ENCODE measurements at regions not wholly inside any gene's neighbourhood (a gene's known extent, or its start where the extent isn't known, plus 50 kb on each side); places are given as distances from the start of the nearest gene placed in this dataset.

GRCh38 chr14:34212172-34212929 lies 249.7 kb downstream of the SPTSSA start:
- peak; percentile 56 for DNase-seq (ENCODE audit: low spot score)

GRCh38 chr14:34211732-34212131 lies 250.3 kb downstream of the SPTSSA start:
- no peak for DNase-seq (ENCODE audit: low spot score)

DNA sequence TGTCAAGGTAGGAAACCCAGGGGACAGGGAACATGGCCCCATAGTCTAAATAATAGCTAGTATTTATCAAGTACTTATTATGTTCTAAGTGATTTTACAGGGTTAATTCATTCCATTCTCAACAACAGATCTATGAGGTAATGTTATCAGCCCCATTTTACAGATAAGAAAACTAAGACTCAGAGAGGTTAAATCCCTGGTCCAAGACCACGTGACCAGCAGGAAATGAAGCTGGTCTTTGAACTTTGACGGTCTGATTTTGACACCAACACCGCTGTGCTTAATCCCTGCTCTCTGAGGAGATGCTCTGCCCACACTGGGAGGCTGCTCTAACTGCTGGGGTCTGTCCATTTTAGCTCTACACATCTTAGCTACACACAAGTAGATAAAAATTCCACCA lies 253.5 kb downstream of the SPTSSA start:
- DNase-seq (ENCODE audit: low spot score), result no peak

DNA sequence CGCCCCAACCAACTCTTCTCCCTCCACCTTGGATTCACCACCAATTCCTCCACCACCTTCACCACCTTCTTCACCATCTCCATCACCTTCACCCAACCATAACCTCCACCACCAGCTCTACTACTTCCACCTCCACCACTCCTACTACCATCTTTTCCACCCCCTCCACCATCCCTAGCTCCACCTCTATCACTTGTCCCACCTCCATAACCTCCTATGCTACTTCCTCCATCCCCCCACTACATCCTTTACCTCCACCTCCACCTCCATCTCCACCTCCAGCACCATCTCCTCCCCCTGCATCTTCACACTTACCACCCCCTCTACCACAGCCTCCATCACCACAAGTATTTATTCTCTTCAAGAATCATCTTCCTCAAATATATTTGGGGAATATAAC lies 254.9 kb upstream of the EGLN3 start:
- no peak for DNase-seq (ENCODE audit: low spot score)

DNA sequence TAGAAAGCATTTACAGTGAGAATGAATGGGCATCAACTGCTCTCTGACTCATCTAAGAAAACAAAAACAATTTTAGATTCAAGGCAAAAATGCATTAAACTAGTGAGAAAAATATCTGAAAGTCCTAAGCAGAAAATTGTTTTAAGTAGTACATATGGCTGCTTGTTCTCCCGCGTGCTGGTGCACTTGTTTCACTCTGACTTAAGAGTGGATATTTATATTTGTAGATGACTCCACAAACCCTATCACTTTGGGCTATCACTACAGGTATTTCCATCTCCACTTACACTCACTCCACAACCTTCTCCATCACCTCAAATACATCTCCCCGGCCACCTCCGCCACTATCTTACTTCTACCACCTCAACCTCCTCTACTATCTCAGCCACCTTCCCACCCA lies 253.9 kb upstream of the EGLN3 start:
- no peak for DNase-seq (ENCODE audit: low spot score)

GRCh38 chr14:34203251-34203722 lies 252.4 kb upstream of the EGLN3 start:
- DNase-seq (ENCODE audit: low spot score), result no peak

DNA sequence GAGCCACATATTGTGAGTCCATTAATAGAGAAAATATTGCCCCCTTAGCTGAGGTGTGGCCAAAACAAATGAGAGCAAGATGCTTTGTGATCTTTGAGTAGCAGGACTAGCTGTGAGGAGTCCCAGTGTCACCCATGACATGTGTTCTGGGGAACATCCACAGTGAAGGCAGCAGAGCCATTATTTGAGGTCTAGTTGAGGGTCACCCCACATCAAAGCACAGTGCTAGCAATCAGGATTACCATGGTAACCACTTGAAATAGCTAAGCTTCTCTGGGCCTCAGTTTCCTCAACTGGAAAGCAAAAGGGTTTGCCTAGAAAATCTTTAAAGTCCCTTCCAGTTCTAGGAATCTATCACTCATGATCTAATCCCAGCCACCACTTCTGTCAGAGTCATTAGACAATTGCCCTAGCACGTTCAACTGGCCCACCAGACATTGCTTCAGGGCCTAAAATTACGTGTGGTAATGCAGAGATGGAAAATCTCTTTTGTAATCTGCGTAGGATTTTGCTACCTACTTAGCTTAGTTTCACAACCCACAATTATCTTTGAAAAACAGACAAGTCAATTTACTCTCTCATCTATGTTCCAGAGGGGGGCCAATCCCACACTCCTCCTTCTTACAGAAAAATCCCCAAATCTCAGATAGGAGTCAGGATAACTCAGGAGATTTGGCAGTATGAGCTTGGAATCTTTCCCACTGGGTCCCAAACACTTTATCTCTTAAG lies 251.2 kb upstream of the EGLN3 start:
- peak; percentile 28 for DNase-seq (ENCODE audit: low spot score)

DNA sequence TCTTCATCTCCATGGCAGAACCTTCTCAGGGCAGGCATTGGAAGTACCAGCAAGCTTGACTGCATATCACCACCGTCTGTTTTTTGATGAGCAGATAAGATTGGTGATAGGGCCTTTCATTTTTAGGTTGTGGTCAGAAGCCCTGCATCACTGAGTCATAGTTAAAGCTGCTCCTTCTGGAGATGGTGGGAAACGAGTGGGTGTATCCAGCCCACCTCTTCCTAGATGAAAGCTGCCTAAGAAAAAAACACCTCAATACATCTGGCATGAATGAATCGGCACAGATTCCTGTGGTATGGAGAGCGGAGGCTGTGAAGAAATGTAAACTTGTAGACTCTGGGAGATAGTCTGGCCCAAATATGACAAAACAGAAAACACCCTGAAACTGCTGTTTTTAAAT lies 248.7 kb upstream of the EGLN3 start:
- DNase-seq (ENCODE audit: low spot score), result no peak

DNA sequence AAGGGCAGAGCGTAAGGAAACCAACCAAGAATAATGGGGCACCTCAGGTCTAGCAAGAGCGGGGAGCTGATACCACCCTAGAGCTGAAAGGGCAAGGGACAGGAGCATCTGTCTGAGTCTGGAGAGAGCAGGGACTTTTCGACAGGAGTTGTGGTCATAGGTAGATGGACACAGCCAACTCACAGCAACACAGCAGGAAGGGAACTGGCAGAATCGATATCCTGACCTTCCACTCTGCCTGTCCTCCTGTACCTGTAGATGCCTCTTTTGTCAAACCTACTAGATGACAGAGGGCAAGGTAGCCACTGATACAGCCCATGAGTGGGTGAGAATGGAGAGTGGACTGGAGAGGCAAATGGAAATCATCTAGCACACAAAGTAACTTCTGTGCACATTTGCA lies 247.2 kb upstream of the EGLN3 start:
- DNase-seq (ENCODE audit: low spot score), result no peak

DNA sequence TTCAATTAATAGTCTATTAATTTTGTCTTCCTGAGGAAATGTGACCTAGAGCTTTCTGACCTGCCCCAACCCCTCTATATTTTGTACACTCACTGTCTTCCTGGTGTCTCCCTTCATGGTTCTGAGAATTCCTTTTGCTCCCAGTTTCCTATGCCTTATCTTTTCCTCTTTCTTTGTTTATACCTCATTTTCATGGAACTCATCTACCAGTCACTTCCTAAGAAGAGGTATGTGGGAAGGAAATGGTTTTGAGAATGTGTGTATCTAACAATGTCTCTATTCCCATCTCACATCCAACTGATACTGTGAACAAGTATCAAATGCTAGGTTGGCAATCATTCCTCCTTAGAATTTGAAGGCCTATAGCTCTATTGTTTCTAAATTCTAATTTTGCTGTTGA lies 245.1 kb upstream of the EGLN3 start:
- DNase-seq (ENCODE audit: low spot score), result no peak

- no peak for DNase-seq (ENCODE audit: low spot score)
These were observed 239.8 kb upstream of the EGLN3 start for GRCh38 chr14:34190717-34191116.

DNA sequence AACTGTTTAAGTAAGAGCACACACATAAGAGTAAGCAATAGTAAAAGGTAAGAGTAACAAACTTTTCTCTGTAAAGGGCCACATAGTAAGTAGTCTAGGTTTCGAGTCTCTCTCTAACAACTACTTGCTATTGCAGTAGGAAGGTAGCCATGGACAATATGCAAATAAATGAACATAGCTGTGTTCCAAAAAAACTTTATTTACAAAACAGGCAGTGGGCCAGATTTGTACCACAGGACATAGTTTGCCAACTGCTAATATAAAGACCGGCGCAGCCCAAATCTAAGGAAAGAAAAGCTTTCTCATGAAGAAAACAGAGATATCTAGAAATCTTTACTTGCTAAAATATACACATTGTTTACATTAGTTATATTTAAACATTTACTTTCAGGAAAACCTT lies 239.0 kb upstream of the EGLN3 start:
- DNase-seq (ENCODE audit: low spot score), result no peak

GRCh38 chr14:34187519-34188044 lies 236.7 kb upstream of the EGLN3 start:
- DNase-seq (ENCODE audit: low spot score), result no peak

- no peak for DNase-seq (ENCODE audit: low spot score)
These were observed 236.2 kb upstream of the EGLN3 start for GRCh38 chr14:34187061-34187460.

GRCh38 chr14:34184126-34184525 lies 233.3 kb upstream of the EGLN3 start:
- DNase-seq (ENCODE audit: low spot score), result no peak

DNA sequence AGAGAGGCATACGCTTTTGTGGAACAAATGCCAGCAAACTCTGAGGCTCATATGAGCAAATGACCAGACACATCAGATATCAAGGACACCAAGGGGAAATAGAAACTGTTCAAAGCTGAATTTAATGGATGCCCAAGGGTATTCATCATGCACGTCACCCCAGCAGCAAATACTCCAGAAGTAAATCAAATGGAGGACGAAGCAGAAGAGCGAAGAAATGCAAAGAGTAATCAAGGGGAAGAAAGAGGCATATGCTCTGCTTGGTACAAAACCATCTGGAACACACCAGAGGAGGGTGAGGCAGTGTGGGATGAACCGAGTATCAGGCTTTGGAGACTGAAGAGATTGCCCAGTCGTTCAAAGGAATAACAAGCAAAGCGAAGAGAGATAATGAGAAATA lies 232.6 kb upstream of the EGLN3 start:
- DNase-seq (ENCODE audit: low spot score), result no peak

DNA sequence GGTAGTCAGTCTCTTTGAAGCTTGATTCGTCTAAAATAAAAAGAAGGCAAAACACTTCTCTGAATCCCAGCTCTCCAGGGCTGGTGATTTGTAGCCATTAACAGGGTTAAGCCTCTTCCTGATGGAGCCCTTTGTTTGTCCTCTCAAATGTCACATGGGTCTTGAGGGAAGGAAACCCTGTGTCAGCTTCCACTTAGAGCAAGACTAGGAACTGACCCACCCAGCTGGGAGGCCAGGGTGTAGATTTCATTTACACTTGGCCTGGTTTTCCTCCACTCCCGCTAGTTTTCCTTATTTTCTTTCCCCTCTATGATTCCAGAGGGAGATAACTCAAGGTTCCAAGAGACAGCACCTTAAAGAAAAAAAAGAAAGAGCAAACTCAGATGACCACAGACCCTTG lies 230.5 kb upstream of the EGLN3 start:
- no peak for DNase-seq (ENCODE audit: low spot score)

DNA sequence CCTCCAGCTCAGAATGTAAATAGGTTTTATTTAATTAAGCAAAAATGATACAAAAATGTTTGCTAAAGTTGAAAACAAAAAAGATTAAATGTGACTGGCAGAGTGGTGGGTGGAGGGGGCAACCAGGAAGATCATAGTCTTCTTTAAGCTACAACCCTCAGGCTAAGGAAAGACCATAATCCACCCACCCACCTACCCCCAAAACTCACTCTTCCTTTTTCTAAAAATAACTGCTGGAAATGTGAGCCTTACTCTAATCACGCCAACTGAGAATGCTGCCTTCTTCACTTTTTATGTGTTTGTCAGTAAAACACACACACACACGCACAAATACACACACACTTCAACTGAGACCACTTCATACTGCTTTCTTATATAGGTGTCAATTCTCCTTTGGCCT lies 230.0 kb upstream of the EGLN3 start:
- DNase-seq (ENCODE audit: low spot score), result no peak

DNA sequence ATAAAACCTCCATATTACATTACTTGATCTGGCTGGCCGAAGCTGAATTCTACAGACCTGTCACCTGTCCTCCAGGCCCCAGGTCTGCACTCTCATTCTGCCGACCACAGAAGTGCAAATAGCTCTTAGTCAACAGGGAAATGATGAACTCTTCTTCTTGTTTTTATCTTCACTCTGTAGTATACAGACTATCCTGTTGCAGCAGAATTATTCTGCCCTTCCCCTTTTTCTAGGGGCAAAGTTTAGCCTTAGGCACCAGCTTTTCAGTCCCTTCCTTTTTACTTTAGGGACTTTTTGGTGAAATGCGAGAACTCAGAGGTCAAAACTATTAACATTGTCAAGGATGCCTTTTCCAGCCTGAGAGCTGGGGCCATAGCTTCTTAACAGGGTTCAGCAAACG lies 229.6 kb upstream of the EGLN3 start:
- no peak for DNase-seq (ENCODE audit: low spot score)

DNA sequence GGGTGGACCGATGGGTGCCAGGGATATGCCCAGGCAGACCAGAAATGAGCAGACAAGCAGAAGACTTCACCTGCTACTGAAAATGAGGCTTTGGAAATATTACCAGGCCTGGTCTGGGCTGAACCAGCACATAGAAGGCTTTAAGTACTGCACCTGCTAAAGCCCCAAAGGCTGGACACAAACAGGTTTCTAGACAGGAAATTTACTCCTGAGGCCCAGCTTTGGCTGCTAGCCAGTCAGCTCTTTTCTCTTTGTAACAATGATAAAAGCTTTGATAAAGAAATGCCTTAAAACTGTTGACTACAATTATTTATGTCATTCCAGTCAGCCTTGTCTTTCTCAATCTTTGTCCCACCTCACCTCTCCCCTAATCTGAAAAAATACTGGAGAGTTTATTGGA lies 228.9 kb upstream of the EGLN3 start:
- no peak for DNase-seq (ENCODE audit: low spot score)

GRCh38 chr14:34177466-34177865 lies 226.6 kb upstream of the EGLN3 start:
- DNase-seq (ENCODE audit: low spot score), result no peak

DNA sequence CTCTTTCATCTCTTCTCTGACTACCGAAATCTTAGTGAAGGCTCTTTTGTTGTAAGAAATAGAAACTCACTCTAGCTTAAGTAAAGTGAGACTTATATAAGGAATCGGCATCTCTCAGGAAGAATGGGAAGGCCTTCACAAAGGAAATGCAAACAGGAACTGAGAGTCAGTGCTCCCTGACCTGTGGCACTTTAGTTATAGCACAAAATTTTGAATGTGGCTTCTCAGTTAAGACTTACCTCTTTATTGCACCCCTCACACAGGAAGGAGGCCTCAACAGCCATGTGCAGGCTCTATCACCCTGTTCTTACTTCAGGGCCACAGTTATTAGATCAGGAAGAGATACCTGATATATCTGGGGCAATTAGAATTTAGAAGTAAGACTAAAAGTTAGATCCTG lies 224.7 kb upstream of the EGLN3 start:
- DNase-seq (ENCODE audit: low spot score), result no peak

- DNase-seq (ENCODE audit: low spot score), result no peak
These were observed 224.1 kb upstream of the EGLN3 start for GRCh38 chr14:34174973-34175372.

All from putamen (tissue), 1 donor.